Tibial nerve (tissue), 4 donors: ENCODE measurements at regions not wholly inside any gene's neighbourhood (a gene's known extent, or its start where the extent isn't known, plus 50 kb on each side); places are given as distances from the start of the nearest gene placed in this dataset.

ENCODE experiments used
- EP300 ChIP-seq, 2 donors: sonication (generic); formaldehyde crosslinking; IDR thresholded peaks; one replicate each; pipeline ENCODE4 v1.6.1; 2017; ENCODE audit warnings: antibody characterized with exemption in 2 of 2, mild to moderate bottlenecking in 1 of 2
- POLR2A ChIP-seq, 2 donors: fragments of 450-650 bp; IDR thresholded peaks; one replicate each; pipeline ENCODE4 v1.6.1; 2017; ENCODE audit warnings: antibody characterized with exemption in 2 of 2, mild to moderate bottlenecking in 2 of 2, moderate library complexity in 2 of 2
- TF ChIP-seq, protein P1 (sequence below), 5 experiments: fragments of 200-600 bp in 3 of 5; fragments of 450-650 bp in 2 of 5; sonication (generic) in 3 of 5; IDR thresholded peaks; one replicate each; pipeline ENCODE4 v1.5.1; 2016 to 2019; ENCODE audit warnings: antibody characterized with exemption in 5 of 5, mild to moderate bottlenecking in 3 of 5, moderate library complexity in 2 of 5

DNA sequence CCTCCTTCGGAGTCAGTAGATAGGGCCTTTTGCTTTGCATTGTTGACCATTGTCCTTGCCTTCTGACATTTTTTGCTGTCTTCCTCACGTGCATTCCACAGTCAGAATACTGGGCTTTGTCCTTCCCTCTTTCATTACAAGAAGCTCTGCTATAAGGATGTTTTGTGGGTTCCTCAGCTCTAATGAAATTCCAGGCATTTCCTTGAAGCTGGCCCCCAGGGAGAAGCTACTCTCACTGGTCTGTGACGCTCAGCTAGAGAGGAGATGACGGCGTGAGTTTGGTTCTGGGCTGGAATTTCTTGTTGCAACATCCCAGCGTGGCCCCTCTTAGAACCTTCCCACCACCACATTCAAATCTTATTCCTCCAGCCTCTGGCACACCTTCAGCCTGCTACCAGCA, 210.2 kb downstream of the TJP1 start:
- TF ChIP-seq, protein P1, sequence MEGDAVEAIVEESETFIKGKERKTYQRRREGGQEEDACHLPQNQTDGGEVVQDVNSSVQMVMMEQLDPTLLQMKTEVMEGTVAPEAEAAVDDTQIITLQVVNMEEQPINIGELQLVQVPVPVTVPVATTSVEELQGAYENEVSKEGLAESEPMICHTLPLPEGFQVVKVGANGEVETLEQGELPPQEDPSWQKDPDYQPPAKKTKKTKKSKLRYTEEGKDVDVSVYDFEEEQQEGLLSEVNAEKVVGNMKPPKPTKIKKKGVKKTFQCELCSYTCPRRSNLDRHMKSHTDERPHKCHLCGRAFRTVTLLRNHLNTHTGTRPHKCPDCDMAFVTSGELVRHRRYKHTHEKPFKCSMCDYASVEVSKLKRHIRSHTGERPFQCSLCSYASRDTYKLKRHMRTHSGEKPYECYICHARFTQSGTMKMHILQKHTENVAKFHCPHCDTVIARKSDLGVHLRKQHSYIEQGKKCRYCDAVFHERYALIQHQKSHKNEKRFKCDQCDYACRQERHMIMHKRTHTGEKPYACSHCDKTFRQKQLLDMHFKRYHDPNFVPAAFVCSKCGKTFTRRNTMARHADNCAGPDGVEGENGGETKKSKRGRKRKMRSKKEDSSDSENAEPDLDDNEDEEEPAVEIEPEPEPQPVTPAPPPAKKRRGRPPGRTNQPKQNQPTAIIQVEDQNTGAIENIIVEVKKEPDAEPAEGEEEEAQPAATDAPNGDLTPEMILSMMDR (IDR thresholded peaks at IDR 0.05): no peak
- TF ChIP-seq POLR2A (IDR thresholded peaks at IDR 0.05) (no peak), EP300 (IDR thresholded peaks at IDR 0.05) (no peak)
